Liver (tissue), 8 donors: ENCODE measurements at regions not wholly inside any gene's neighbourhood (a gene's known extent, or its start where the extent isn't known, plus 50 kb on each side); places are given as distances from the start of the nearest gene placed in this dataset.

ENCODE experiments used
- DNase-seq: peaks from one replicate; pipeline ENCODE4 v3.0.0-alpha.2; 2017; ENCODE audit warnings: low spot score
- H3K27ac ChIP-seq, 2 donors: one replicate each; pipeline ENCODE4 v1.7.0; 2013; ENCODE audit warnings: inconsistent platforms in 2 of 2, low read length in 2 of 2, control low read depth in 1 of 2, low read depth in 1 of 2, mild to moderate bottlenecking in 1 of 2
- H3K27me3 ChIP-seq, 4 donors: one replicate each; pipeline versions ENCODE4 v1.6.1 to v1.7.0; 2013; ENCODE audit warnings: low read length in 3 of 4, inconsistent platforms in 1 of 4, mild to moderate bottlenecking in 1 of 4, moderate library complexity in 1 of 4; ENCODE audit not compliant: control insufficient read depth in 4 of 4, insufficient read depth in 4 of 4
- H3K36me3 ChIP-seq, 4 donors: one replicate each; pipeline versions ENCODE4 v1.6.1 to v1.7.0; 2013; ENCODE audit warnings: low read length in 3 of 4, mild to moderate bottlenecking in 3 of 4, low read depth in 1 of 4, moderate library complexity in 1 of 4; ENCODE audit not compliant: control insufficient read depth in 4 of 4, insufficient read depth in 3 of 4
- H3K4me1 ChIP-seq, 4 donors: one replicate each; pipeline versions ENCODE4 v1.6.1 to v1.7.0; 2013; ENCODE audit warnings: low read length in 3 of 4, mild to moderate bottlenecking in 3 of 4, moderate library complexity in 1 of 4; ENCODE audit not compliant: control insufficient read depth in 4 of 4, insufficient read depth in 4 of 4
- H3K4me3 ChIP-seq, 3 donors: one replicate each; pipeline versions ENCODE4 v1.6.1 to v1.7.0; 2013; ENCODE audit warnings: low read length in 3 of 3, control low read depth in 1 of 3, low read depth in 1 of 3, mild to moderate bottlenecking in 1 of 3
- H3K9ac ChIP-seq, 2 donors: one replicate each; pipeline ENCODE4 v1.7.0; 2013; ENCODE audit warnings: low read length in 2 of 2, mild to moderate bottlenecking in 2 of 2, moderate library complexity in 2 of 2, control low read depth in 1 of 2, low read depth in 1 of 2
- H3K9me3 ChIP-seq, 4 donors: one replicate each; pipeline versions ENCODE4 v1.6.1 to v1.7.0; 2013; ENCODE audit warnings: low read length in 3 of 4; ENCODE audit not compliant: control insufficient read depth in 4 of 4
- ATF3 ChIP-seq: IDR thresholded peaks from 2 replicates; pipeline ENCODE4 v1.6.1; 2016; ENCODE audit warnings: antibody characterized with exemption
- CTCF ChIP-seq: fragments of 150-350 bp; IDR thresholded peaks from 2 replicates; pipeline ENCODE4 v1.5.1; 2017; ENCODE audit warnings: improper control_type of control experiment, low read depth, low read length; ENCODE audit not compliant: missing input control
- EGR1 ChIP-seq, 2 donors: IDR thresholded peaks; 2 replicates each; pipeline ENCODE4 v1.6.1; 2016 to 2018; ENCODE audit warnings: antibody characterized with exemption in 2 of 2, low read depth in 2 of 2
- FOXA1 ChIP-seq: IDR thresholded peaks from 2 replicates; pipeline ENCODE4 v1.6.1; 2016; ENCODE audit warnings: antibody characterized with exemption
- FOXA2 ChIP-seq: IDR thresholded peaks from 2 replicates; pipeline ENCODE4 v1.6.1; 2016; ENCODE audit warnings: antibody characterized with exemption
- GABPA ChIP-seq, 2 donors: IDR thresholded peaks in 1 of 2; conservative IDR thresholded peaks in 1 of 2; 2 replicates each; pipeline ENCODE4 v1.6.1; 2016; ENCODE audit warnings: antibody characterized with exemption in 2 of 2, mild to moderate bottlenecking in 1 of 2, moderate library complexity in 1 of 2
- HNF4A ChIP-seq, 2 donors: conservative IDR thresholded peaks; 2 replicates each; pipeline ENCODE4 v1.6.1; 2016; ENCODE audit warnings: antibody characterized with exemption in 2 of 2, mild to moderate bottlenecking in 2 of 2
- HNF4G ChIP-seq: IDR thresholded peaks from 2 replicates; pipeline ENCODE4 v1.6.1; 2016; ENCODE audit warnings: antibody characterized with exemption
- MAX ChIP-seq: IDR thresholded peaks from 2 replicates; pipeline ENCODE4 v1.6.1; 2016; ENCODE audit warnings: antibody characterized with exemption
- NR2F2 ChIP-seq: IDR thresholded peaks from 2 replicates; pipeline ENCODE4 v1.6.1; 2016; ENCODE audit warnings: antibody characterized with exemption
- RAD21 ChIP-seq, 2 donors: IDR thresholded peaks; 2 replicates each; pipeline ENCODE4 v1.6.1; 2016; ENCODE audit warnings: antibody characterized with exemption in 2 of 2, mild to moderate bottlenecking in 2 of 2
- REST ChIP-seq: IDR thresholded peaks from 2 replicates; pipeline ENCODE4 v1.6.1; 2016; ENCODE audit warnings: antibody characterized with exemption, mild to moderate bottlenecking
- RXRA ChIP-seq, 2 donors: IDR thresholded peaks; 2 replicates each; pipeline ENCODE4 v1.6.1; 2017 to 2018; ENCODE audit warnings: antibody characterized with exemption in 2 of 2, mild to moderate bottlenecking in 1 of 2
- SP1 ChIP-seq: IDR thresholded peaks from 2 replicates; pipeline ENCODE4 v1.6.1; 2018; ENCODE audit warnings: antibody characterized with exemption, mild to moderate bottlenecking
- TAF1 ChIP-seq: conservative IDR thresholded peaks from 2 replicates; pipeline ENCODE4 v1.6.1; 2016; ENCODE audit warnings: antibody characterized with exemption, mild to moderate bottlenecking
- YY1 ChIP-seq: IDR thresholded peaks from 2 replicates; pipeline ENCODE4 v1.6.1; 2016; ENCODE audit warnings: antibody characterized with exemption, mild to moderate bottlenecking
- ZBTB33 ChIP-seq: IDR thresholded peaks from 2 replicates; pipeline ENCODE4 v1.6.1; 2016; ENCODE audit warnings: antibody characterized with exemption
- WGBS: extraction: QIAGEN DNeasy Blood & Tissue Kit; methylation state at CpG from one replicate; pipeline ENCODE4 v1.1.7; 2013; 5-methylcytosine and 5-hydroxymethylcytosine counted together
- donor health status: healthy.
- donor health status: healthy.
- donor health status: healthy.
- donor health status: healthy.
- donor health status: healthy.

- WGBS, result 80% methylated on average over 13 of the region's 13 CpGs
- Histone ChIP-seq H3K9ac (no peak overlapping the region), H3K4me1 (no peaks in the 10 kb centered on the region), H3K36me3 (no peaks in the 10 kb centered on the region), H3K9me3 (no peaks in the 10 kb centered on the region), H3K27ac (no peak overlapping the region), H3K27me3 (no peaks in the 10 kb centered on the region), H3K4me3 (no peak overlapping the region)
- DNase-seq, result no peak
- TF ChIP-seq SP1 (no peak), REST (no peak), HNF4G (no peak), ATF3 (no peak), RXRA (IDR thresholded peaks at IDR 0.05) (no peak), GABPA (IDR thresholded peaks at IDR 0.05 in 1 of 2, conservative IDR thresholded peaks at IDR 0.05 in 1 of 2) (no peak), HNF4A (conservative IDR thresholded peaks at IDR 0.05) (no peak), MAX (no peak), FOXA2 (no peak), NR2F2 (no peak)
Observed at GRCh38 chr7:131649879-131650278, 93.5 kb upstream of the PODXL start.

GRCh38 chr7:131649003-131649541 lies 92.6 kb upstream of the PODXL start:
- H3K27me3 ChIP-seq, result no peaks in the 10 kb centered on the region
- TF ChIP-seq HNF4A (conservative IDR thresholded peaks at IDR 0.05) (no peak), REST (peak; percentile 16)
- H3K27ac ChIP-seq, result no peak overlapping the region
- no peak overlapping the region for H3K4me3 ChIP-seq
- 53% methylated on average over 5 of the region's 5 CpGs for WGBS
- DNase-seq, result no peak
- H3K4me1 ChIP-seq, result no peaks in the 10 kb centered on the region
- H3K9ac ChIP-seq, result no peak overlapping the region
- H3K36me3 ChIP-seq, result no peaks in the 10 kb centered on the region
- H3K9me3 ChIP-seq, result no peaks in the 10 kb centered on the region

GRCh38 chr7:131648491-131648890 lies 92.1 kb upstream of the PODXL start:
- DNase-seq, result no peak
- no peak overlapping the region for H3K9ac ChIP-seq
- no peaks in the 10 kb centered on the region for H3K4me1 ChIP-seq
- H3K9me3 ChIP-seq, result no peaks in the 10 kb centered on the region
- no peaks in the 10 kb centered on the region for H3K36me3 ChIP-seq
- no peak overlapping the region for H3K4me3 ChIP-seq
- H3K27me3 ChIP-seq, result no peaks in the 10 kb centered on the region
- no peak overlapping the region for H3K27ac ChIP-seq
- WGBS, result 50% methylated on average over 3 of the region's 3 CpGs
- TF ChIP-seq FOXA2, result no peak
- TF ChIP-seq CTCF, result no peak
- TF ChIP-seq MAX, result no peak
- no peak for TF ChIP-seq EGR1 (IDR thresholded peaks at IDR 0.05; ENCODE audit: low read depth in 2 of 2)
- TF ChIP-seq FOXA1, result no peak
- TF ChIP-seq ZBTB33, result no peak
- no peak for TF ChIP-seq RXRA (IDR thresholded peaks at IDR 0.05)
- no peak for TF ChIP-seq NR2F2
- no peak for TF ChIP-seq RAD21 (IDR thresholded peaks at IDR 0.05)
- TF ChIP-seq YY1, result no peak
- TF ChIP-seq TAF1, result no peak
